KOPT-K1 (cell line): ENCODE measurements at regions not wholly inside any gene's neighbourhood (a gene's known extent, or its start where the extent isn't known, plus 50 kb on each side); places are given as distances from the start of the nearest gene placed in this dataset.
"Not testable (repeated sequence)": the region's sequence is repeated elsewhere in the genome, so short reads cannot be mapped to it uniquely, and the experiment has no call there.

ENCODE experiments used
- H3K27ac ChIP-seq: fragments of 200-600 bp; sonication (generic); 2 replicates; pipeline ENCODE4 v1.5.1; 2016; ENCODE audit warnings: antibody characterized with exemption, mild to moderate bottlenecking, low read depth, low read length; ENCODE audit not compliant: poor library complexity, severe bottlenecking
- H3K36me3 ChIP-seq: fragments of 200-600 bp; sonication (generic); 2 replicates; pipeline ENCODE4 v1.5.1; 2017; ENCODE audit warnings: antibody characterized with exemption, mild to moderate bottlenecking, low read length, moderate library complexity; ENCODE audit not compliant: insufficient read depth
- H3K9me3 ChIP-seq: fragments of 200-600 bp; sonication (generic); 2 replicates; pipeline ENCODE4 v1.5.1; 2017; ENCODE audit warnings: antibody characterized with exemption, low read length, mild to moderate bottlenecking; ENCODE audit not compliant: insufficient read depth, poor library complexity, severe bottlenecking

GRCh38 chr6:121890307-121890910, 455.0 kb downstream of the GJA1 start:
- Histone ChIP-seq H3K36me3 (no peaks in the 10 kb centered on the region), H3K9me3 (no peaks in the 10 kb centered on the region), H3K27ac (no peak overlapping the region)

- not testable (repeated sequence) for H3K9me3 ChIP-seq
These were observed 460.3 kb downstream of the GJA1 start for GRCh38 chr6:121895731-121896130.

GRCh38 chr6:121896363-121896762, 460.9 kb downstream of the GJA1 start:
- Histone ChIP-seq H3K27ac (no peak overlapping the region), H3K36me3 (no peaks in the 10 kb centered on the region), H3K9me3 (no peaks in the 10 kb centered on the region)

More at GRCh38 chr6:121895731-121896130, 460.3 kb downstream of the GJA1 start:
- H3K36me3 ChIP-seq, H3K27ac ChIP-seq: not testable (repeated sequence)

GRCh38 chr6:121896771-121897170, 461.3 kb downstream of the GJA1 start:
- Histone ChIP-seq H3K36me3 (no peaks in the 10 kb centered on the region), H3K9me3 (no peaks in the 10 kb centered on the region), H3K27ac (no peak overlapping the region)

- Histone ChIP-seq H3K9me3 (no peaks in the 10 kb centered on the region), H3K27ac (no peak overlapping the region)
These were observed 461.9 kb downstream of the GJA1 start for GRCh38 chr6:121897337-121897760.

GRCh38 chr6:121901432-121901831, 466.0 kb downstream of the GJA1 start:
- Histone ChIP-seq H3K36me3 (no peaks in the 10 kb centered on the region), H3K9me3 (no peaks in the 10 kb centered on the region), H3K27ac (no peak overlapping the region)

More at GRCh38 chr6:121897337-121897760, 461.9 kb downstream of the GJA1 start:
- no peaks in the 10 kb centered on the region for H3K36me3 ChIP-seq

- H3K9me3 ChIP-seq = no peaks in the 10 kb centered on the region
- H3K36me3 ChIP-seq = no peaks in the 10 kb centered on the region
- no peak overlapping the region for H3K27ac ChIP-seq
These were observed 469.1 kb downstream of the GJA1 start for GRCh38 chr6:121904559-121904958.

- no peaks in the 10 kb centered on the region for H3K36me3 ChIP-seq
- no peaks in the 10 kb centered on the region for H3K9me3 ChIP-seq
- no peak overlapping the region for H3K27ac ChIP-seq
These were observed 477.5 kb downstream of the GJA1 start for GRCh38 chr6:121912905-121913304.

GRCh38 chr6:121917263-121917829, 481.9 kb downstream of the GJA1 start:
- Histone ChIP-seq H3K9me3 (no peaks in the 10 kb centered on the region), H3K27ac (no peak overlapping the region), H3K36me3 (no peaks in the 10 kb centered on the region)

GRCh38 chr6:121917834-121918559, 481.5 kb upstream of the HSF2 start:
- Histone ChIP-seq H3K9me3 (no peaks in the 10 kb centered on the region), H3K36me3 (no peaks in the 10 kb centered on the region)

GRCh38 chr6:121920616-121921015, 478.8 kb upstream of the HSF2 start:
- Histone ChIP-seq H3K36me3 (no peaks in the 10 kb centered on the region), H3K27ac (no peak overlapping the region), H3K9me3 (no peaks in the 10 kb centered on the region)

More at GRCh38 chr6:121917834-121918559, 481.5 kb upstream of the HSF2 start:
- no peak overlapping the region for H3K27ac ChIP-seq

GRCh38 chr6:121925024-121925423, 474.4 kb upstream of the HSF2 start:
- Histone ChIP-seq H3K9me3 (no peaks in the 10 kb centered on the region), H3K36me3 (no peaks in the 10 kb centered on the region), H3K27ac (no peak overlapping the region)

- Histone ChIP-seq H3K36me3 (no peaks in the 10 kb centered on the region), H3K27ac (no peak overlapping the region), H3K9me3 (no peaks in the 10 kb centered on the region)
These were observed 473.8 kb upstream of the HSF2 start for GRCh38 chr6:121925534-121926255.

GRCh38 chr6:121929301-121929700, 470.2 kb upstream of the HSF2 start:
- Histone ChIP-seq H3K36me3 (no peaks in the 10 kb centered on the region), H3K27ac (no peak overlapping the region), H3K9me3 (no peaks in the 10 kb centered on the region)
